ENCODE measurements at regions not wholly inside any gene's neighbourhood (a gene's known extent, or its start where the extent isn't known, plus 50 kb on each side); places are given as distances from the start of the nearest gene placed in this dataset.

GRCh38 chr12:46579474-46579873 is 206.9 kb upstream of the SLC38A2 start:
- TF ChIP-seq POLR2AphosphoS5 (IDR thresholded peaks at IDR 0.05), result no peak
- no peak for TF ChIP-seq CTCF (IDR thresholded peaks at IDR 0.05; ENCODE audit: poor library complexity, severe bottlenecking)
- no peak for TF ChIP-seq EZH2 (IDR thresholded peaks at IDR 0.05; ENCODE audit: borderline replicate concordance, insufficient read depth, low read length, poor library complexity, severe bottlenecking)
- TF ChIP-seq EP300 (conservative IDR thresholded peaks at IDR 0.05; ENCODE audit: poor library complexity, severe bottlenecking), result no peak
- TF ChIP-seq RAD21 (conservative IDR thresholded peaks at IDR 0.05), result no peak
